ENCODE measurements at regions not wholly inside any gene's neighbourhood (a gene's known extent, or its start where the extent isn't known, plus 50 kb on each side); places are given as distances from the start of the nearest gene placed in this dataset.

GRCh38 chr3:153615863-153616262 is 453.8 kb downstream of the RAP2B start (continued):
- TF ChIP-seq ZNF274 (IDR thresholded peaks at IDR 0.05; ENCODE audit: low read depth, low read length) (no peak), ELF1 (IDR thresholded peaks at IDR 0.05; ENCODE audit: borderline replicate concordance, low read depth) (no peak)

- Histone ChIP-seq H3K36me3 (ENCODE audit: control insufficient read depth in 1 of 2, insufficient read depth in 2 of 2, low read length in 2 of 2) (no peaks in the 10 kb centered on the region), H3K4me3 (replicated peaks in 1 of 2; ENCODE audit: low read depth in 1 of 2, low read length in 2 of 2) (no peak overlapping the region), H3K9ac (ENCODE audit: low read length) (no peak overlapping the region), H2AFZ (ENCODE audit: low read depth, low read length, poor library complexity, severe bottlenecking) (no peak overlapping the region), H3K4me2 (ENCODE audit: low read length) (no peak overlapping the region), H3K79me2 (ENCODE audit: insufficient read depth, low read length) (no peaks in the 10 kb centered on the region), H3K9me2 (ENCODE audit: insufficient read depth) (no peaks in the 10 kb centered on the region), H3K27ac (ENCODE audit: low read depth, low read length) (no peak overlapping the region), H4K20me1 (ENCODE audit: insufficient read depth) (no peaks in the 10 kb centered on the region), H3K9me3 (ENCODE audit: control insufficient read depth in 1 of 2, insufficient read depth in 1 of 2, low read depth in 1 of 2, low read length in 2 of 2) (no peaks in the 10 kb centered on the region), H3K4me1 (ENCODE audit: control insufficient read depth in 1 of 2, insufficient read depth in 2 of 2, low read length in 2 of 2) (peaks cover 0 to 6% of the 10 kb centered on the region in 2 experiments; a peak in 2 of 4 replicates), H3K27me3 (ENCODE audit: insufficient read depth, low read length) (no peaks in the 10 kb centered on the region)
- ATAC-seq, result no peak
- CTCF ChIA-PET, result no interaction called here
- POLR2A ChIA-PET, result no interaction called here
- no peak for DNase-seq (ENCODE audit: low read depth, low spot score)
- TF ChIP-seq EGR1 (IDR thresholded peaks at IDR 0.05; ENCODE audit: low read depth) (no peak), EZH2phosphoT487 (IDR thresholded peaks at IDR 0.05; ENCODE audit: borderline replicate concordance) (no peak), POLR2AphosphoS5 (IDR thresholded peaks at IDR 0.05; ENCODE audit: low read depth, low read length) (no peak), ATF3 (IDR thresholded peaks at IDR 0.05) (no peak), SP1 (IDR thresholded peaks at IDR 0.05; ENCODE audit: low read depth) (no peak)
- no TSS peak for BruUV-seq (replicated peaks)
- RAD21 ChIA-PET (ENCODE audit: low non-redundant PET in 1 of 2, low total read pairs in 2 of 2, uncharacterized antibody in 2 of 2, unreplicated experiment in 2 of 2), result no interaction called here
- intact Hi-C loops (cut with micrococcal nuclease), result no loop called here
Observed at GRCh38 chr3:153617463-153617862, 455.4 kb downstream of the RAP2B start.

GRCh38 chr3:153618176-153618575 is 456.1 kb downstream of the RAP2B start:
- RAD21 ChIA-PET (ENCODE audit: low non-redundant PET in 1 of 2, low total read pairs in 2 of 2, uncharacterized antibody in 2 of 2, unreplicated experiment in 2 of 2), result no interaction called here
- Histone ChIP-seq H2AFZ (ENCODE audit: low read depth, low read length, poor library complexity, severe bottlenecking) (no peak overlapping the region), H4K20me1 (ENCODE audit: insufficient read depth) (no peaks in the 10 kb centered on the region), H3K9me2 (ENCODE audit: insufficient read depth) (no peaks in the 10 kb centered on the region), H3K4me1 (ENCODE audit: control insufficient read depth in 1 of 2, insufficient read depth in 2 of 2, low read length in 2 of 2) (peaks cover 0 to 6% of the 10 kb centered on the region in 2 experiments; a peak in 2 of 4 replicates), H3K79me2 (ENCODE audit: insufficient read depth, low read length) (no peaks in the 10 kb centered on the region), H3K9ac (ENCODE audit: low read length) (no peak overlapping the region), H3K27me3 (ENCODE audit: insufficient read depth, low read length) (no peaks in the 10 kb centered on the region), H3K4me3 (replicated peaks in 1 of 2; ENCODE audit: low read depth in 1 of 2, low read length in 2 of 2) (no peak overlapping the region), H3K36me3 (ENCODE audit: control insufficient read depth in 1 of 2, insufficient read depth in 2 of 2, low read length in 2 of 2) (no peaks in the 10 kb centered on the region), H3K27ac (ENCODE audit: low read depth, low read length) (no peak overlapping the region), H3K9me3 (ENCODE audit: control insufficient read depth in 1 of 2, insufficient read depth in 1 of 2, low read depth in 1 of 2, low read length in 2 of 2) (no peaks in the 10 kb centered on the region), H3K4me2 (ENCODE audit: low read length) (no peak overlapping the region)
- no TSS peak for BruUV-seq (replicated peaks)
- POLR2A ChIA-PET, result no interaction called here
- CTCF ChIA-PET, result no interaction called here
- no peak for DNase-seq (ENCODE audit: low read depth, low spot score)
- intact Hi-C loops (cut with micrococcal nuclease), result no loop called here
- no peak for ATAC-seq
- no peak for TF ChIP-seq ATF3 (IDR thresholded peaks at IDR 0.05)
- TF ChIP-seq ZBTB33 (IDR thresholded peaks at IDR 0.05; ENCODE audit: extremely low read depth, insufficient replicate concordance, low read length), result no peak
- no peak for TF ChIP-seq MAX (IDR thresholded peaks at IDR 0.05)

All from HCT116 (cell line).